Dendritic cell treated with granulocyte-macrophage colony-stimulating factor and Interleukin-4, amounts not matched to agents 40 ng/mL and 50 ng/mL, for 4 days (primary cell): ENCODE measurements at regions not wholly inside any gene's neighbourhood (a gene's known extent, or its start where the extent isn't known, plus 50 kb on each side); places are given as distances from the start of the nearest gene placed in this dataset.
"Not testable (repeated sequence)": the region's sequence is repeated elsewhere in the genome, so short reads cannot be mapped to it uniquely, and the experiment has no call there.

Source experiments
- H3K27ac Mint-ChIP-seq: one replicate; pipeline ENCODE4 v1.8.0; 2022; ENCODE audit warnings: mild to moderate bottlenecking, mixed read lengths
- H3K27me3 Mint-ChIP-seq: one replicate; pipeline ENCODE4 v1.8.0; 2022; ENCODE audit warnings: mild to moderate bottlenecking, mixed read lengths
- H3K36me3 Mint-ChIP-seq: one replicate; pipeline ENCODE4 v1.8.0; 2022; ENCODE audit warnings: low read depth, mixed read lengths
- H3K4me1 Mint-ChIP-seq: one replicate; pipeline ENCODE4 v1.8.0; 2022; ENCODE audit warnings: low read depth, mixed read lengths
- H3K4me3 Mint-ChIP-seq: one replicate; pipeline ENCODE4 v1.8.0; 2022; ENCODE audit warnings: mild to moderate bottlenecking, moderate library complexity, mixed read lengths
- H3K9me3 Mint-ChIP-seq: one replicate; pipeline ENCODE4 v1.8.0; 2022; ENCODE audit warnings: mixed read lengths
- intact Hi-C: fragments of 100-400 bp; cut with micrococcal nuclease; formaldehyde crosslinking; loops from one replicate; pipeline ENCODE4 v1.15.0; 2022

GRCh38 chr5:116709082-116709481, 134.5 kb upstream of the SEMA6A start:
- H3K27ac Mint-ChIP-seq: no peak overlapping the region
- intact Hi-C loops: no loop called here
- no peaks in the 10 kb centered on the region for H3K36me3 Mint-ChIP-seq
- no peak overlapping the region for H3K4me3 Mint-ChIP-seq
- H3K27me3 Mint-ChIP-seq: no peaks in the 10 kb centered on the region
- H3K4me1 Mint-ChIP-seq: no peaks in the 10 kb centered on the region
- no peaks in the 10 kb centered on the region for H3K9me3 Mint-ChIP-seq

GRCh38 chr5:116705121-116705519, 130.5 kb upstream of the SEMA6A start:
- not testable (repeated sequence) for H3K36me3 Mint-ChIP-seq

GRCh38 chr5:116703941-116704340, 129.3 kb upstream of the SEMA6A start:
- H3K27me3 Mint-ChIP-seq: no peaks in the 10 kb centered on the region
- no peaks in the 10 kb centered on the region for H3K36me3 Mint-ChIP-seq
- no peaks in the 10 kb centered on the region for H3K4me1 Mint-ChIP-seq
- H3K9me3 Mint-ChIP-seq: no peaks in the 10 kb centered on the region
- no peak overlapping the region for H3K4me3 Mint-ChIP-seq
- intact Hi-C loops: no loop called here
- H3K27ac Mint-ChIP-seq: no peak overlapping the region

More at GRCh38 chr5:116705121-116705519, 130.5 kb upstream of the SEMA6A start:
- intact Hi-C loops, H3K4me1 Mint-ChIP-seq, H3K27ac Mint-ChIP-seq, H3K9me3 Mint-ChIP-seq, H3K27me3 Mint-ChIP-seq, H3K4me3 Mint-ChIP-seq: not testable (repeated sequence)

- no peaks in the 10 kb centered on the region for H3K27me3 Mint-ChIP-seq
- H3K4me3 Mint-ChIP-seq: no peak overlapping the region
- H3K36me3 Mint-ChIP-seq: no peaks in the 10 kb centered on the region
- intact Hi-C loops: no loop called here
- no peak overlapping the region for H3K27ac Mint-ChIP-seq
- peaks cover 3% of the 10 kb centered on the region for H3K9me3 Mint-ChIP-seq
- no peaks in the 10 kb centered on the region for H3K4me1 Mint-ChIP-seq
These were observed 128.7 kb upstream of the SEMA6A start for GRCh38 chr5:116703328-116703727.

GRCh38 chr5:116702776-116703175, 128.2 kb upstream of the SEMA6A start:
- no peaks in the 10 kb centered on the region for H3K4me1 Mint-ChIP-seq
- peaks cover 7% of the 10 kb centered on the region for H3K9me3 Mint-ChIP-seq
- H3K27ac Mint-ChIP-seq: no peak overlapping the region
- intact Hi-C loops: no loop called here
- no peaks in the 10 kb centered on the region for H3K27me3 Mint-ChIP-seq
- no peaks in the 10 kb centered on the region for H3K36me3 Mint-ChIP-seq
- no peak overlapping the region for H3K4me3 Mint-ChIP-seq

GRCh38 chr5:116699332-116699731, 124.7 kb upstream of the SEMA6A start:
- intact Hi-C loops: no loop called here
- Mint-ChIP-seq H3K36me3 (no peaks in the 10 kb centered on the region), H3K4me1 (no peaks in the 10 kb centered on the region), H3K4me3 (no peak overlapping the region), H3K27ac (no peak overlapping the region), H3K9me3 (peaks cover 14% of the 10 kb centered on the region), H3K27me3 (no peaks in the 10 kb centered on the region)

GRCh38 chr5:116696366-116696765, 121.7 kb upstream of the SEMA6A start:
- no peak overlapping the region for H3K4me3 Mint-ChIP-seq
- H3K4me1 Mint-ChIP-seq: no peaks in the 10 kb centered on the region
- no peaks in the 10 kb centered on the region for H3K27me3 Mint-ChIP-seq
- H3K9me3 Mint-ChIP-seq: peaks cover 14% of the 10 kb centered on the region
- H3K36me3 Mint-ChIP-seq: no peaks in the 10 kb centered on the region
- no peak overlapping the region for H3K27ac Mint-ChIP-seq
- intact Hi-C loops: no loop called here

GRCh38 chr5:116695681-116696080, 121.1 kb upstream of the SEMA6A start:
- H3K27me3 Mint-ChIP-seq: no peaks in the 10 kb centered on the region
- peaks cover 14% of the 10 kb centered on the region for H3K9me3 Mint-ChIP-seq
- H3K27ac Mint-ChIP-seq: no peak overlapping the region
- H3K36me3 Mint-ChIP-seq: no peaks in the 10 kb centered on the region
- no peak overlapping the region for H3K4me3 Mint-ChIP-seq
- no peaks in the 10 kb centered on the region for H3K4me1 Mint-ChIP-seq
- intact Hi-C loops: no loop called here

- H3K9me3 Mint-ChIP-seq: peaks cover 9% of the 10 kb centered on the region
- no peaks in the 10 kb centered on the region for H3K27me3 Mint-ChIP-seq
- intact Hi-C loops: no loop called here
- H3K36me3 Mint-ChIP-seq: no peaks in the 10 kb centered on the region
- H3K4me1 Mint-ChIP-seq: no peaks in the 10 kb centered on the region
- no peak overlapping the region for H3K27ac Mint-ChIP-seq
- no peak overlapping the region for H3K4me3 Mint-ChIP-seq
These were observed 111.8 kb upstream of the SEMA6A start for GRCh38 chr5:116686438-116686837.

- Mint-ChIP-seq H3K4me3 (no peak overlapping the region), H3K4me1 (no peaks in the 10 kb centered on the region), H3K27me3 (no peaks in the 10 kb centered on the region), H3K36me3 (no peaks in the 10 kb centered on the region), H3K9me3 (peaks cover 14% of the 10 kb centered on the region), H3K27ac (no peak overlapping the region)
- intact Hi-C loops: no loop called here
These were observed 111.3 kb upstream of the SEMA6A start for GRCh38 chr5:116685931-116686330.

- Mint-ChIP-seq H3K36me3 (no peaks in the 10 kb centered on the region), H3K27me3 (no peaks in the 10 kb centered on the region), H3K27ac (no peak overlapping the region), H3K4me3 (no peak overlapping the region), H3K9me3 (peaks cover 23% of the 10 kb centered on the region), H3K4me1 (no peaks in the 10 kb centered on the region)
- intact Hi-C loops: no loop called here
These were observed 110.4 kb upstream of the SEMA6A start for GRCh38 chr5:116685069-116685468.

GRCh38 chr5:116681334-116682013, 106.9 kb upstream of the SEMA6A start:
- intact Hi-C loops: no loop called here
- H3K36me3 Mint-ChIP-seq: no peaks in the 10 kb centered on the region
- H3K27me3 Mint-ChIP-seq: no peaks in the 10 kb centered on the region
- H3K4me1 Mint-ChIP-seq: no peaks in the 10 kb centered on the region
- H3K4me3 Mint-ChIP-seq: no peak overlapping the region
- H3K27ac Mint-ChIP-seq: no peak overlapping the region
- H3K9me3 Mint-ChIP-seq: peaks cover 22% of the 10 kb centered on the region

GRCh38 chr5:116675626-116675910, 100.9 kb upstream of the SEMA6A start:
- Mint-ChIP-seq H3K4me3 (no peak overlapping the region), H3K27ac (no peak overlapping the region), H3K9me3 (peaks cover 20% of the 10 kb centered on the region), H3K27me3 (no peaks in the 10 kb centered on the region), H3K4me1 (no peaks in the 10 kb centered on the region), H3K36me3 (no peaks in the 10 kb centered on the region)
- intact Hi-C loops: no loop called here

- no peaks in the 10 kb centered on the region for H3K27me3 Mint-ChIP-seq
- no peak overlapping the region for H3K4me3 Mint-ChIP-seq
- peaks cover 15% of the 10 kb centered on the region for H3K9me3 Mint-ChIP-seq
- intact Hi-C loops: no loop called here
- no peak overlapping the region for H3K27ac Mint-ChIP-seq
- no peaks in the 10 kb centered on the region for H3K36me3 Mint-ChIP-seq
- no peaks in the 10 kb centered on the region for H3K4me1 Mint-ChIP-seq
These were observed 100.4 kb upstream of the SEMA6A start for GRCh38 chr5:116674881-116675625.

GRCh38 chr5:116673453-116673852, 98.8 kb upstream of the SEMA6A start:
- no peaks in the 10 kb centered on the region for H3K36me3 Mint-ChIP-seq
- intact Hi-C loops: no loop called here
- H3K27me3 Mint-ChIP-seq: no peaks in the 10 kb centered on the region
- H3K27ac Mint-ChIP-seq: no peak overlapping the region
- no peak overlapping the region for H3K4me3 Mint-ChIP-seq
- H3K4me1 Mint-ChIP-seq: no peaks in the 10 kb centered on the region
- H3K9me3 Mint-ChIP-seq: peaks cover 7% of the 10 kb centered on the region
